ENCODE measurements at regions not wholly inside any gene's neighbourhood (a gene's known extent, or its start where the extent isn't known, plus 50 kb on each side); places are given as distances from the start of the nearest gene placed in this dataset.

- H3K27ac ChIP-seq (ENCODE audit: low read depth in 2 of 2, low read length in 2 of 2), result no peak overlapping the region
- H3K36me3 ChIP-seq (ENCODE audit: control insufficient read depth in 2 of 2, insufficient read depth in 2 of 2, low read length in 2 of 2), result no peaks in the 10 kb centered on the region
- H3K9me3 ChIP-seq (ENCODE audit: control insufficient read depth in 2 of 2, low read length in 2 of 2), result no peaks in the 10 kb centered on the region
- no peaks in the 10 kb centered on the region for H3K27me3 ChIP-seq (ENCODE audit: control insufficient read depth in 2 of 2, insufficient read depth in 2 of 2, low read length in 2 of 2)
- no peak overlapping the region for H3K4me3 ChIP-seq (ENCODE audit: low read length in 2 of 2)
- no peaks in the 10 kb centered on the region for H3K4me1 ChIP-seq (ENCODE audit: control insufficient read depth in 2 of 2, insufficient read depth in 2 of 2, low read length in 2 of 2)
- no peak overlapping the region for H3K9ac ChIP-seq (ENCODE audit: low read depth in 1 of 2, low read length in 2 of 2)
Observed at GRCh38 chr7:135847242-135847641, 98.6 kb upstream of the FAM180A start.

DNA sequence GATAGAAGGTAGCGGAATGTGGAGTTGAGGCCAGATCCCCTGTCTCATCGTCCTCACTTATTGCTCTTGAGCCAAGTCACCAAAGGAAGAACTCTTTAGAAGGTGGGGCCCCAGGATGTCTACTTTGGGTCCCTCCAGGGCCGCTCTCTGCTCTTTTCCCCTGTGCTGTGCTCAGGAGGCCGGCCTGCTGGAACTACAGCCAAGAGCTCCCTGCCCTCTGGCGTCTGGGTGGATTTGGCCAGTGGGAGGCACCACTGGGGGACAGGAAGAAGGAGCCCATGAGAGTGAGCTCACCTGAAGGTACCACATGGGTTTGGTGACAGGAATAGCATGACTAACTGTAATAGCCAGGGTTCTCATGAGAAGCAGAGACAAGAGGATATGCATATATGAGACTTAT lies 97.7 kb upstream of the FAM180A start:
- no peak overlapping the region for H3K4me3 ChIP-seq (ENCODE audit: low read length in 2 of 2)
- H3K4me1 ChIP-seq (ENCODE audit: control insufficient read depth in 2 of 2, insufficient read depth in 2 of 2, low read length in 2 of 2), result no peaks in the 10 kb centered on the region
- no peaks in the 10 kb centered on the region for H3K9me3 ChIP-seq (ENCODE audit: control insufficient read depth in 2 of 2, low read length in 2 of 2)
- no peak overlapping the region for H3K27ac ChIP-seq (ENCODE audit: low read depth in 2 of 2, low read length in 2 of 2)
- H3K9ac ChIP-seq (ENCODE audit: low read depth in 1 of 2, low read length in 2 of 2), result no peak overlapping the region
- no peaks in the 10 kb centered on the region for H3K27me3 ChIP-seq (ENCODE audit: control insufficient read depth in 2 of 2, insufficient read depth in 2 of 2, low read length in 2 of 2)
- H3K36me3 ChIP-seq (ENCODE audit: control insufficient read depth in 2 of 2, insufficient read depth in 2 of 2, low read length in 2 of 2), result no peaks in the 10 kb centered on the region

DNA sequence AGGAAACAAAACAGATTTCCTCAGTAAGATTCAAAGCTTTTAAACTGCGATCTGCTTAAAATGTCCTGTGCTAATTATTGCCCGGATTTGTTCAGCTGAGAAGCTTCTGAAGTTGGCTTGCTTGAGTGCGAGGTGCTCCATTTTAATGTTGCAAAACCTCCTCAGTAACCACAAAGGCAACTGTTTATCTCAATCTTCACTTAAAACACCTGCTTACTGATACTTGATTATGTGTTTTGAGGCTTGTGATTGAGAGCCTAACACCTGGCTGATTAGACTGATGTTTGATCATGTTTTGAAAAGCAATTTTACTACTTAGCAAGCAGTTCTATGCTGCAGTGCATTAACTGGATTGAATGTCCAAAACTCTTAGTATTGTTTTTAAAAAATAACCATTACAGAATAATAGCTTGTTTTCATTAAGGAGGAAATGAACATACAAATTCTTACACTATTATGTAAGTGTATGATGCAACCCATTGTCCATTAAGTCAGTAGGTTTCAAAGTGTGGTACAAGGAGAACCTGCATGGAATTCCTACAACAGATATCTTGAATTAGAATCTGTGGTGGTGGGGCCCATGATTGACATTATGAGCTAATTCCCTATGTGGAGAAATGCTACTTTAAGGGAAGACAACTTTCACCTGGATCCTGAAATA lies 96.9 kb upstream of the FAM180A start:
- Histone ChIP-seq H3K27me3 (ENCODE audit: control insufficient read depth in 2 of 2, insufficient read depth in 2 of 2, low read length in 2 of 2) (no peaks in the 10 kb centered on the region), H3K9ac (ENCODE audit: low read depth in 1 of 2, low read length in 2 of 2) (no peak overlapping the region), H3K4me1 (ENCODE audit: control insufficient read depth in 2 of 2, insufficient read depth in 2 of 2, low read length in 2 of 2) (no peaks in the 10 kb centered on the region), H3K9me3 (ENCODE audit: control insufficient read depth in 2 of 2, low read length in 2 of 2) (no peaks in the 10 kb centered on the region), H3K4me3 (ENCODE audit: low read length in 2 of 2) (no peak overlapping the region), H3K36me3 (ENCODE audit: control insufficient read depth in 2 of 2, insufficient read depth in 2 of 2, low read length in 2 of 2) (no peaks in the 10 kb centered on the region), H3K27ac (ENCODE audit: low read depth in 2 of 2, low read length in 2 of 2) (no peak overlapping the region)

- Histone ChIP-seq H3K27ac (ENCODE audit: low read depth in 2 of 2, low read length in 2 of 2) (no peak overlapping the region), H3K9me3 (ENCODE audit: control insufficient read depth in 2 of 2, low read length in 2 of 2) (no peaks in the 10 kb centered on the region), H3K36me3 (ENCODE audit: control insufficient read depth in 2 of 2, insufficient read depth in 2 of 2, low read length in 2 of 2) (no peaks in the 10 kb centered on the region), H3K27me3 (ENCODE audit: control insufficient read depth in 2 of 2, insufficient read depth in 2 of 2, low read length in 2 of 2) (no peaks in the 10 kb centered on the region), H3K4me1 (ENCODE audit: control insufficient read depth in 2 of 2, insufficient read depth in 2 of 2, low read length in 2 of 2) (no peaks in the 10 kb centered on the region), H3K9ac (ENCODE audit: low read depth in 1 of 2, low read length in 2 of 2) (no peak overlapping the region), H3K4me3 (ENCODE audit: low read length in 2 of 2) (no peak overlapping the region)
Observed at GRCh38 chr7:135844903-135845302, 96.3 kb upstream of the FAM180A start.

GRCh38 chr7:135843214-135843613 lies 94.6 kb upstream of the FAM180A start:
- H3K9ac ChIP-seq (ENCODE audit: low read depth in 1 of 2, low read length in 2 of 2), result no peak overlapping the region
- no peaks in the 10 kb centered on the region for H3K4me1 ChIP-seq (ENCODE audit: control insufficient read depth in 2 of 2, insufficient read depth in 2 of 2, low read length in 2 of 2)
- no peaks in the 10 kb centered on the region for H3K9me3 ChIP-seq (ENCODE audit: control insufficient read depth in 2 of 2, low read length in 2 of 2)
- H3K27me3 ChIP-seq (ENCODE audit: control insufficient read depth in 2 of 2, insufficient read depth in 2 of 2, low read length in 2 of 2), result no peaks in the 10 kb centered on the region
- no peak overlapping the region for H3K27ac ChIP-seq (ENCODE audit: low read depth in 2 of 2, low read length in 2 of 2)
- H3K36me3 ChIP-seq (ENCODE audit: control insufficient read depth in 2 of 2, insufficient read depth in 2 of 2, low read length in 2 of 2), result no peaks in the 10 kb centered on the region
- no peak overlapping the region for H3K4me3 ChIP-seq (ENCODE audit: low read length in 2 of 2)

DNA sequence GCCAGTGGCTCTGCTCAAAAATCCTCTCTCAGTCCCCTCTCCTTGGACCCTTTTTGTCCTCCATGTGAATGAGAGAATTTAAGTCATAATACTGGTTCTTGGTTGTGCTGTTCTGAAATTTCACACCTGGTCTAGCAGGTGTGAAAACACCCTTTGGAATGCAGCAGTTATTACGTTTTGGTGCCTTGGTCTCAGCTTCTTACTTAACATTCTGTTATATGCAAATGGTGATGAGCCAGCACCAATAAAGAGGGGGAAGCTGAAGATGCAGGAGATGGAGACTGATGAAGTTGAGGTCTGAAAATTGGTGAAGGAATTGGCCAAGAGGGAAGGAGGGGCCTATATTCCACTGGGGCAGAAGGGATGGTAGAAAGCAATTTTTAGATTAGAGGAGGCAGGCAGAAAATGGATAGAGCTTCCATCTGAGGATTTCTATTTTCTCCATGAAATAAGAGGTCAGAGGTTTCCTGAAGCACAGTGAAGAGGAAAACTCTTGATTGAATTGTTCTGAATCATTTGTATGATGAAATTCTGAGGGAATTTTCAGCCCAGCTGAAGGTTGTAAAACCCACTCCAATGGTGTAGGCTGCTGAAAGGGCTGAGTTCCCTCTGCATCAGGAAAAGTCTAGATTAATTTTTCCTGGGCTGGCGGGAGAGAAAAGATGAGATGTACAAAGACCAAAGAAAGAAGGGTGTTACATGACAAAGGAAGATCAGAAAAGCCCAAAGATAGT lies 94.0 kb upstream of the FAM180A start:
- H3K27me3 ChIP-seq (ENCODE audit: control insufficient read depth in 2 of 2, insufficient read depth in 2 of 2, low read length in 2 of 2), result no peaks in the 10 kb centered on the region
- H3K4me3 ChIP-seq (ENCODE audit: low read length in 2 of 2), result no peak overlapping the region
- no peaks in the 10 kb centered on the region for H3K4me1 ChIP-seq (ENCODE audit: control insufficient read depth in 2 of 2, insufficient read depth in 2 of 2, low read length in 2 of 2)
- H3K9ac ChIP-seq (ENCODE audit: low read depth in 1 of 2, low read length in 2 of 2), result no peak overlapping the region
- H3K27ac ChIP-seq (ENCODE audit: low read depth in 2 of 2, low read length in 2 of 2), result no peak overlapping the region
- no peaks in the 10 kb centered on the region for H3K9me3 ChIP-seq (ENCODE audit: control insufficient read depth in 2 of 2, low read length in 2 of 2)
- H3K36me3 ChIP-seq (ENCODE audit: control insufficient read depth in 2 of 2, insufficient read depth in 2 of 2, low read length in 2 of 2), result no peaks in the 10 kb centered on the region

DNA sequence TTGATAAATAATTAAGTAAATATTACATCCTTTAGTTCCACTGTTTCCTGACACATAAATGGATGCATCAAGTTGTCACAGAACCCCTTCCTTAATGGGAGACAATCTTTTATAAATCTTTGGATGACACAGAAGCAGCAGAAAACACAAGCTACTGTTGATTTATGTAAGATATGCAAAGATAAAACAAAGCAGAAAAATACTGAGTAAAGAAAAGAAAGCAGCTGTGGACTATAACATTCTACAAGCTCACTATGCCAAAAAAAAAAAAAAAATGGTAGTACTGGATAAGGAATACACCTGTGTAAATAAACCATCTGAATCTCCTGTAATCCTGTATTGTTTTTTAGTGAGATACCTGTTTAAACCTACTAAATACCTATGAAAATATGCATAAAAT lies 92.0 kb upstream of the FAM180A start:
- no peak overlapping the region for H3K4me3 ChIP-seq (ENCODE audit: low read length in 2 of 2)
- no peaks in the 10 kb centered on the region for H3K36me3 ChIP-seq (ENCODE audit: control insufficient read depth in 2 of 2, insufficient read depth in 2 of 2, low read length in 2 of 2)
- H3K4me1 ChIP-seq (ENCODE audit: control insufficient read depth in 2 of 2, insufficient read depth in 2 of 2, low read length in 2 of 2), result no peaks in the 10 kb centered on the region

GRCh38 chr7:135837675-135838074 lies 89.1 kb upstream of the FAM180A start:
- Histone ChIP-seq H3K9ac (ENCODE audit: low read depth in 1 of 2, low read length in 2 of 2) (no peak overlapping the region), H3K36me3 (ENCODE audit: control insufficient read depth in 2 of 2, insufficient read depth in 2 of 2, low read length in 2 of 2) (no peaks in the 10 kb centered on the region), H3K27ac (ENCODE audit: low read depth in 2 of 2, low read length in 2 of 2) (no peak overlapping the region), H3K27me3 (ENCODE audit: control insufficient read depth in 2 of 2, insufficient read depth in 2 of 2, low read length in 2 of 2) (no peaks in the 10 kb centered on the region), H3K9me3 (ENCODE audit: control insufficient read depth in 2 of 2, low read length in 2 of 2) (no peaks in the 10 kb centered on the region), H3K4me3 (ENCODE audit: low read length in 2 of 2) (no peak overlapping the region), H3K4me1 (ENCODE audit: control insufficient read depth in 2 of 2, insufficient read depth in 2 of 2, low read length in 2 of 2) (no peaks in the 10 kb centered on the region)

More for the DNA sequence above, 92.0 kb upstream of the FAM180A start:
- Histone ChIP-seq H3K27me3 (ENCODE audit: control insufficient read depth in 2 of 2, insufficient read depth in 2 of 2, low read length in 2 of 2) (no peaks in the 10 kb centered on the region), H3K9ac (ENCODE audit: low read depth in 1 of 2, low read length in 2 of 2) (no peak overlapping the region), H3K9me3 (ENCODE audit: control insufficient read depth in 2 of 2, low read length in 2 of 2) (no peaks in the 10 kb centered on the region), H3K27ac (ENCODE audit: low read depth in 2 of 2, low read length in 2 of 2) (no peak overlapping the region)

DNA sequence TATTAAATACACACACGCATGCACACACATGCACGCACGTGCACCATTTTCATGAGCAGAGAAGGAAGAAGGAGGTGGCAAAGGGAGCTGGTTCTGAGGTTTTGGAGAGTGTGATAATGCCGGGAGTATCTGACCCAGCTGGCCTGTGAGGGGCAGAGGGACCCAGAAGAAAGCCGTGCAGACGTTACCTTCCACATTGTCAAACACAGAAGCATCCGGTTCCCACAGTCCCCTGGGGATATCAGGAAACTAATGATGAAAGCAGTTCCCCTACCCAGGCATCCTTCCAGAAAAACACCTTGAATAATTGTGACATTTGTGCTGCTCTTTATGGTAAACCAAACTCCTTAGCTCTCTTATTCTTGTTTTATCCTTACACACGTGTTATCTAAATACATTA lies 85.7 kb upstream of the FAM180A start:
- Histone ChIP-seq H3K4me1 (ENCODE audit: control insufficient read depth in 2 of 2, insufficient read depth in 2 of 2, low read length in 2 of 2) (no peaks in the 10 kb centered on the region), H3K27ac (ENCODE audit: low read depth in 2 of 2, low read length in 2 of 2) (no peak overlapping the region), H3K36me3 (ENCODE audit: control insufficient read depth in 2 of 2, insufficient read depth in 2 of 2, low read length in 2 of 2) (no peaks in the 10 kb centered on the region), H3K4me3 (ENCODE audit: low read length in 2 of 2) (no peak overlapping the region), H3K9ac (ENCODE audit: low read depth in 1 of 2, low read length in 2 of 2) (no peak overlapping the region), H3K9me3 (ENCODE audit: control insufficient read depth in 2 of 2, low read length in 2 of 2) (no peaks in the 10 kb centered on the region), H3K27me3 (ENCODE audit: control insufficient read depth in 2 of 2, insufficient read depth in 2 of 2, low read length in 2 of 2) (no peaks in the 10 kb centered on the region)

GRCh38 chr7:135833642-135834041 lies 85.0 kb upstream of the FAM180A start:
- H3K9ac ChIP-seq (ENCODE audit: low read depth in 1 of 2, low read length in 2 of 2), result no peak overlapping the region

More at GRCh38 chr7:135833642-135834041, 85.0 kb upstream of the FAM180A start:
- Histone ChIP-seq H3K36me3 (ENCODE audit: control insufficient read depth in 2 of 2, insufficient read depth in 2 of 2, low read length in 2 of 2) (no peaks in the 10 kb centered on the region), H3K4me3 (ENCODE audit: low read length in 2 of 2) (no peak overlapping the region), H3K27me3 (ENCODE audit: control insufficient read depth in 2 of 2, insufficient read depth in 2 of 2, low read length in 2 of 2) (no peaks in the 10 kb centered on the region), H3K9me3 (ENCODE audit: control insufficient read depth in 2 of 2, low read length in 2 of 2) (no peaks in the 10 kb centered on the region), H3K27ac (ENCODE audit: low read depth in 2 of 2, low read length in 2 of 2) (no peak overlapping the region), H3K4me1 (ENCODE audit: control insufficient read depth in 2 of 2, insufficient read depth in 2 of 2, low read length in 2 of 2) (no peaks in the 10 kb centered on the region)
